ENCODE measurements at regions not wholly inside any gene's neighbourhood (a gene's known extent, or its start where the extent isn't known, plus 50 kb on each side); places are given as distances from the start of the nearest gene placed in this dataset.
"Not testable (repeated sequence)": the region's sequence is repeated elsewhere in the genome, so short reads cannot be mapped to it uniquely, and the experiment has no call there.

- not testable (repeated sequence) for TF ChIP-seq HDAC2 (IDR thresholded peaks at IDR 0.05); SPI1 (IDR thresholded peaks at IDR 0.05; ENCODE audit: borderline replicate concordance, insufficient read depth, low read depth, low read length); EZH2 (IDR thresholded peaks at IDR 0.05; ENCODE audit: borderline replicate concordance, control insufficient read depth, low read depth, low read length); CBX3 (IDR thresholded peaks at IDR 0.05; ENCODE audit: borderline replicate concordance, low read depth); SMC3 (IDR thresholded peaks at IDR 0.05; ENCODE audit: borderline replicate concordance, low read length); E2F8 (IDR thresholded peaks at IDR 0.05; ENCODE audit: low read depth, partially characterized antibody); CTCF (IDR thresholded peaks at IDR 0.05 in 2 of 3, conservative IDR thresholded peaks at IDR 0.05 in 1 of 3; ENCODE audit: control insufficient read depth in 2 of 3, extremely low read depth in 1 of 3, insufficient read depth in 1 of 3, low read depth in 3 of 3, low read length in 3 of 3); YY1 (IDR thresholded peaks at IDR 0.05; ENCODE audit: low read depth, low read length)
Observed at GRCh38 chr16:29169295-29169994, 184.6 kb downstream of the LAT start.

Measured in GM12878 (cell line).